ENCODE measurements at regions not wholly inside any gene's neighbourhood (a gene's known extent, or its start where the extent isn't known, plus 50 kb on each side); places are given as distances from the start of the nearest gene placed in this dataset.
"Not testable (repeated sequence)": the region's sequence is repeated elsewhere in the genome, so short reads cannot be mapped to it uniquely, and the experiment has no call there.

DNA sequence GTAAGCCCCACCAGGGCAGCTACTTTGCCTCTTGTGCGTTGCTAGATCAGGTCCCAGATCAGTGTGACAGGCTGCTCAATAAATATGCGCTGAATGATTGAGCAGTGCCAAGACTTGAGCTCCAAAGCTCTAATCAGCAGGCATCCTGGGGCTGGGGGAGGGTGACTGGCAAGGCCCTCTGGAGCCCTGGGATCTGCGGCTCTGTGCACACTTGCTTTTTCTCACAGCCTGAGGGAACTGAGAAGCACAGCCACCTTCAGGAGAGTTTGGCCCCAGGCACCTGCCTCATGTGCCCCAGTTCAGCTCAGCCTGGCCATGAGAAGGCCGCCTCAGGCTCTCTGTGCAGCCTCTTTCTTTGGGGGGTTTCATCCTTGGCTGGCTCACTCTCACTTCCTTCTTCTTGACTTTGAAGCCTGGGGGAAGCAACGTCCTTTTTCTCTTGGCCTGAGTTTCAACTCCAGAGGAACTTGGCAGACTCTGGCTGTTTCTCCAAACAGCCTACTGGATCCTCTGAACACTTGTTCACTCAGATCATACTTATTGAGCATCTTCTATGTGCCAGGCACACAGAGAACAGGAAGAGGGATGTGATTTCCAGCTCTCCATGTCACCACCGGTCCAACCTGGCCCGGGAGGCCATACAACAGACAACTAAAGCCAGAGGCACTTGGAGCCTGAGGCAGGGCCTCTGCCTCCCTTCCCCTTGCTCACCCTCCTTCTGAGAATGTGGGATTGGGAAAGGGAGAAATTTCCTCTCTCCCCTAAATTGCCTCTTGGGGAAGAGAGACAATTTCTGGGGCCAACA, 114.0 kb downstream of the VEGFA start:
- no peak overlapping the region for H3K27ac ChIP-seq (ENCODE audit: low read length)
- no peaks in the 10 kb centered on the region for H3K36me3 ChIP-seq (ENCODE audit: control insufficient read depth, low read depth, low read length)
- H3K4me3 ChIP-seq (ENCODE audit: low read length) = no peak overlapping the region
- H3K27me3 ChIP-seq (ENCODE audit: control insufficient read depth, insufficient read depth, low read length) = no peaks in the 10 kb centered on the region
- H3K9me3 ChIP-seq (ENCODE audit: control insufficient read depth, low read depth, low read length) = no peaks in the 10 kb centered on the region
- no peaks in the 10 kb centered on the region for H3K4me1 ChIP-seq (ENCODE audit: control insufficient read depth, low read depth, low read length)
- H3K9ac ChIP-seq (ENCODE audit: low read length) = no peak overlapping the region

DNA sequence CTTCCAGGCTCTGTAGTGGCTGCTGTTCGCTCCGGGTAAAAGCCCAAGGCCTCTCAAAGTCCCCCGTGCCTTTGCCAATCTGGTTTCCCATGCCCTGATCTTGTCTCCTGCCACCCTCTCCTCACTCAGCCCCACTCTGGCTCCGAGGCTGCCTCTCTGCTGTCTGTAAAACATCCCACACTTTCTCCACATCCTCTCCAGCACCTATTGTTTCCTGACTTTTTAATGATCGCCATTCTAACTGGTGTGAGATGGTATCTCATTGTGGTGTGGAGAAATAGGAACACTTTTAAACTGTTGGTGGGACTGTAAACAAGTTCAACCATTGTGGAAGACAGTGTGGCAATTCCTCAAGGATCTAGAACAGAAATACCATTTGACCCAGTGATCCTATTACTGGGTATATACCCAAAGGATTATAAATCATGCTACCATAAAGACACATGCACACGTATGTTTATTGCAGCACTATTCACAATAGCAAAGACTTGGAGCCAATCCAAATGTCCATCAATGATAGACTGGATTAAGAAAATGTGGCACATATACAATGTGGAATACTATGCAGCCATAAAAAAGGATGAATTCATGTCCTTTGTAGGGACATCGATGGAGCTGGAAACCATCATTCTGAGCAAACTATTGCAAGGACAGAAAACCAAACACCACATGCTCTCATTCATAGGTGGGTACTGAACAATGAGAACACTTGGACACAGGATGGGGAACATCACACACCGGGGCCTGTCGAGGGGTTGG, 112.9 kb downstream of the VEGFA start:
- H3K36me3 ChIP-seq (ENCODE audit: control insufficient read depth, low read depth, low read length); H3K9me3 ChIP-seq (ENCODE audit: control insufficient read depth, low read depth, low read length); H3K4me3 ChIP-seq (ENCODE audit: low read length); H3K9ac ChIP-seq (ENCODE audit: low read length); H3K27me3 ChIP-seq (ENCODE audit: control insufficient read depth, insufficient read depth, low read length); H3K4me1 ChIP-seq (ENCODE audit: control insufficient read depth, low read depth, low read length); H3K27ac ChIP-seq (ENCODE audit: low read length): not testable (repeated sequence)

GRCh38 chr6:43880236-43881137, 110.5 kb downstream of the VEGFA start:
- Histone ChIP-seq H3K4me3 (ENCODE audit: low read length) (no peak overlapping the region), H3K27ac (ENCODE audit: low read length) (no peak overlapping the region), H3K27me3 (ENCODE audit: control insufficient read depth, insufficient read depth, low read length) (no peaks in the 10 kb centered on the region), H3K9me3 (ENCODE audit: control insufficient read depth, low read depth, low read length) (no peaks in the 10 kb centered on the region), H3K36me3 (ENCODE audit: control insufficient read depth, low read depth, low read length) (no peaks in the 10 kb centered on the region), H3K9ac (ENCODE audit: low read length) (no peak overlapping the region), H3K4me1 (ENCODE audit: control insufficient read depth, low read depth, low read length) (no peaks in the 10 kb centered on the region)

DNA sequence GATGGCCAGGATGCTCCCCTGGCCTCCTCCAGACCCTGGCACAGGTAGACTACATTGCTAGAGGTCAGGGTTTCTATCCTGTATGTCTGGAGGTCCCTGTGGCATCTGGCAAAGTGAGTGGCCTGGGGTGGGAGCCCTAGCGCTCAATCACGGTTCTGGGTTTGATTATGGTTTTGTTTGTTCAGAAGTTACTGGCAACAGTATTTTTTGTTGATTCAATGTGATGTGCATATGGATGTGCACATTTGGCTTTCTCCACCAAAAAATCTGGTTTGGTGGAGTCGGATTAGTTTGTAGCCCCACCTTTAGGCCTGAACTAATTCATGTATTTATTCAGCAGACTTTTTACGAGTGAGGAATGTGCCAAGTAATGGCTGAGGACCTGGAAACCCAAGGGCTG, 109.7 kb downstream of the VEGFA start:
- Histone ChIP-seq H3K9ac (ENCODE audit: low read length) (no peak overlapping the region), H3K4me1 (ENCODE audit: control insufficient read depth, low read depth, low read length) (no peaks in the 10 kb centered on the region), H3K27me3 (ENCODE audit: control insufficient read depth, insufficient read depth, low read length) (no peaks in the 10 kb centered on the region), H3K27ac (ENCODE audit: low read length) (no peak overlapping the region), H3K4me3 (ENCODE audit: low read length) (no peak overlapping the region), H3K36me3 (ENCODE audit: control insufficient read depth, low read depth, low read length) (no peaks in the 10 kb centered on the region), H3K9me3 (ENCODE audit: control insufficient read depth, low read depth, low read length) (no peaks in the 10 kb centered on the region)

DNA sequence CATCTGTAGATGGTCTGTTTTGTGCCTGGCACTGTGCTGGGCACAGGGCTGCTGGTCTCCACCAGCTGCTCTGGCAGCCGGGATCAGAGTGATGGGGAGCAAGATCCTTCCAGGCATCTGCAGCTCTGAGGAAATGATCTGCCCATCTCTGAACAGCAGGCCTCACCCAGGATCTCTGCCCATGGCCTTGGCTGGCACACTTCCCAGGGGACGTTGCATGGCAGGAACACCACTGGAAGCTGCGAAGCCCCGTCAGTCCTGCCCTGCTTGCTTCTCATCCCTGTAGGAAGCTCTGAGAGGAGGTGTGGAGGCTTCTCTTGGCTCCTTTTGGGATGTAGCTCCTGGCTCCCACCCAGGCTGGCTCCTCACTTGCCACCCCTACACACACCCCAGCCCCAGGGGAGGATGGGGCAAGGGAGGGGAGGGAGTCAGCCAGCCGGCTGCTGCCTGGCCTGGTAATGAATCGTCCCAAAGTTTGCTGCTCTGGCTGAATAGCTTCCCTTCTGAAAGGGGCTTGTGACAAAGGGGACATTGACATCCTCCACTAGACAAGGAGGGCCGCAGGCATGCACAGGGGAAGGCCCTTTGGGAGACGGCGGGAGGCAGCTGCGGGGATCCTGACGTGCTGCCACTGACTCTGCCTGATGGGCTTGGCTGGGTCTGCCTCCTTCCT, 108.9 kb downstream of the VEGFA start:
- Histone ChIP-seq H3K9me3 (ENCODE audit: control insufficient read depth, low read depth, low read length) (no peaks in the 10 kb centered on the region), H3K36me3 (ENCODE audit: control insufficient read depth, low read depth, low read length) (no peaks in the 10 kb centered on the region), H3K9ac (ENCODE audit: low read length) (no peak overlapping the region), H3K4me1 (ENCODE audit: control insufficient read depth, low read depth, low read length) (peaks cover 4% of the 10 kb centered on the region), H3K27me3 (ENCODE audit: control insufficient read depth, insufficient read depth, low read length) (no peaks in the 10 kb centered on the region), H3K27ac (ENCODE audit: low read length) (no peak overlapping the region), H3K4me3 (ENCODE audit: low read length) (no peak overlapping the region)

GRCh38 chr6:43878127-43878634, 108.2 kb downstream of the VEGFA start:
- no peak overlapping the region for H3K4me3 ChIP-seq (ENCODE audit: low read length)
- no peaks in the 10 kb centered on the region for H3K36me3 ChIP-seq (ENCODE audit: control insufficient read depth, low read depth, low read length)
- no peak overlapping the region for H3K9ac ChIP-seq (ENCODE audit: low read length)
- H3K9me3 ChIP-seq (ENCODE audit: control insufficient read depth, low read depth, low read length) = no peaks in the 10 kb centered on the region
- peaks cover 4% of the 10 kb centered on the region for H3K4me1 ChIP-seq (ENCODE audit: control insufficient read depth, low read depth, low read length)
- no peak overlapping the region for H3K27ac ChIP-seq (ENCODE audit: low read length)
- no peaks in the 10 kb centered on the region for H3K27me3 ChIP-seq (ENCODE audit: control insufficient read depth, insufficient read depth, low read length)

GRCh38 chr6:43877463-43878126, 107.6 kb downstream of the VEGFA start:
- Histone ChIP-seq H3K4me1 (ENCODE audit: control insufficient read depth, low read depth, low read length) (peaks cover 4% of the 10 kb centered on the region), H3K36me3 (ENCODE audit: control insufficient read depth, low read depth, low read length) (no peaks in the 10 kb centered on the region), H3K27ac (ENCODE audit: low read length) (no peak overlapping the region), H3K9ac (ENCODE audit: low read length) (no peak overlapping the region), H3K27me3 (ENCODE audit: control insufficient read depth, insufficient read depth, low read length) (no peaks in the 10 kb centered on the region), H3K4me3 (ENCODE audit: low read length) (no peak overlapping the region), H3K9me3 (ENCODE audit: control insufficient read depth, low read depth, low read length) (no peaks in the 10 kb centered on the region)

DNA sequence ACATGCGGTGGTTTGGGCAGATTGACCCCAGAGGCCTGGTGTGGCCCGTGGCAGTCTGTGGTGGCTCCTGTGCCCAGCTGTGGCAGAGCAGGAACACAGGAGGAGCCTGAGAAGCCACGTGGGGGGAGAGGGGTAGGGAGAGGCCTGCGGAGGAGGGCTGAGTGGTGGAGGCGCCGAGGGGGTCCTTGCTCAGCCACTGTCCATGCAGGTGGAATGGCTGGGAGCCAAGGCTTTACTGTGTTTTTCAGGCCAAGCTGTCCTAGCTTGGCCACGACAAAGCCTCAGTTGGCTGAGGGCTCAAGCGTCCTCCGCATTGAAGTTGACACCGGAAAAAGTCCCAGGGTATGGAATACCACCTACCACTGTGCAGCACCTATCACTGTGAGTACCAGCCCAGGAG, 107.0 kb downstream of the VEGFA start:
- peaks cover 4% of the 10 kb centered on the region for H3K4me1 ChIP-seq (ENCODE audit: control insufficient read depth, low read depth, low read length)
- H3K4me3 ChIP-seq (ENCODE audit: low read length) = no peak overlapping the region
- H3K9ac ChIP-seq (ENCODE audit: low read length) = no peak overlapping the region
- H3K27ac ChIP-seq (ENCODE audit: low read length) = no peak overlapping the region
- no peaks in the 10 kb centered on the region for H3K9me3 ChIP-seq (ENCODE audit: control insufficient read depth, low read depth, low read length)
- H3K27me3 ChIP-seq (ENCODE audit: control insufficient read depth, insufficient read depth, low read length) = no peaks in the 10 kb centered on the region
- H3K36me3 ChIP-seq (ENCODE audit: control insufficient read depth, low read depth, low read length) = no peaks in the 10 kb centered on the region

DNA sequence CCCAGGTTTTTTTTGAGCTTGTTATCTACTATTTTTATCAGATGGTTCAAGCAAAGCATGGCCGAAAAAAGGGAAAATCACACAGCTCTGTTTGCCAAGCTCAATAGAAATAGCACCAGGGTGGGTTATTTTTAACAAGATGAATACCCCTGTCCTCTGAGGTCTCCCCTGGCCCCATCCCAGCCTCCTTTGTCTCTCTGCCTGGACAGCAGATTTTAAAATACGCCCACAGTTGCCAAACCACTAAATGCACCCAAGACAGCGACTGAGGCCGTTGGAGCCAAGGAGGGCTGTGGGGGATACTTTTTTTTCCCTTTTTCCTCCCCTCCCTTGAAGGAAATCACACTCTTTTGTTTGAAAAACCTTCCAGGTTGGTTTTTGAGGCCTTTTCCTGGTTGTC, 106.6 kb downstream of the VEGFA start:
- no peak overlapping the region for H3K4me3 ChIP-seq (ENCODE audit: low read length)
- no peaks in the 10 kb centered on the region for H3K27me3 ChIP-seq (ENCODE audit: control insufficient read depth, insufficient read depth, low read length)
- peaks cover 4% of the 10 kb centered on the region for H3K4me1 ChIP-seq (ENCODE audit: control insufficient read depth, low read depth, low read length)
- no peaks in the 10 kb centered on the region for H3K36me3 ChIP-seq (ENCODE audit: control insufficient read depth, low read depth, low read length)
- H3K9me3 ChIP-seq (ENCODE audit: control insufficient read depth, low read depth, low read length) = no peaks in the 10 kb centered on the region
- no peak overlapping the region for H3K9ac ChIP-seq (ENCODE audit: low read length)
- H3K27ac ChIP-seq (ENCODE audit: low read length) = no peak overlapping the region

- Histone ChIP-seq H3K36me3 (ENCODE audit: control insufficient read depth, low read depth, low read length) (no peaks in the 10 kb centered on the region), H3K9ac (ENCODE audit: low read length) (no peak overlapping the region), H3K4me3 (ENCODE audit: low read length) (no peak overlapping the region), H3K9me3 (ENCODE audit: control insufficient read depth, low read depth, low read length) (no peaks in the 10 kb centered on the region), H3K4me1 (ENCODE audit: control insufficient read depth, low read depth, low read length) (peaks cover 4% of the 10 kb centered on the region), H3K27me3 (ENCODE audit: control insufficient read depth, insufficient read depth, low read length) (no peaks in the 10 kb centered on the region), H3K27ac (ENCODE audit: low read length) (no peak overlapping the region)
These were observed 106.0 kb downstream of the VEGFA start for GRCh38 chr6:43875849-43876572.
